HL-60/S4 (cell line): ENCODE measurements at regions not wholly inside any gene's neighbourhood (a gene's known extent, or its start where the extent isn't known, plus 50 kb on each side); places are given as distances from the start of the nearest gene placed in this dataset.
"Not testable (repeated sequence)": the region's sequence is repeated elsewhere in the genome, so short reads cannot be mapped to it uniquely, and the experiment has no call there.

ENCODE experiments used
- in situ Hi-C: fragments of 300-500 bp; cut with MboI; formaldehyde crosslinking; loops from 2 replicates; pipeline ENCODE4 v1.14.3; 2022; ENCODE audit warnings: low sequenced_read_pairs

DNA sequence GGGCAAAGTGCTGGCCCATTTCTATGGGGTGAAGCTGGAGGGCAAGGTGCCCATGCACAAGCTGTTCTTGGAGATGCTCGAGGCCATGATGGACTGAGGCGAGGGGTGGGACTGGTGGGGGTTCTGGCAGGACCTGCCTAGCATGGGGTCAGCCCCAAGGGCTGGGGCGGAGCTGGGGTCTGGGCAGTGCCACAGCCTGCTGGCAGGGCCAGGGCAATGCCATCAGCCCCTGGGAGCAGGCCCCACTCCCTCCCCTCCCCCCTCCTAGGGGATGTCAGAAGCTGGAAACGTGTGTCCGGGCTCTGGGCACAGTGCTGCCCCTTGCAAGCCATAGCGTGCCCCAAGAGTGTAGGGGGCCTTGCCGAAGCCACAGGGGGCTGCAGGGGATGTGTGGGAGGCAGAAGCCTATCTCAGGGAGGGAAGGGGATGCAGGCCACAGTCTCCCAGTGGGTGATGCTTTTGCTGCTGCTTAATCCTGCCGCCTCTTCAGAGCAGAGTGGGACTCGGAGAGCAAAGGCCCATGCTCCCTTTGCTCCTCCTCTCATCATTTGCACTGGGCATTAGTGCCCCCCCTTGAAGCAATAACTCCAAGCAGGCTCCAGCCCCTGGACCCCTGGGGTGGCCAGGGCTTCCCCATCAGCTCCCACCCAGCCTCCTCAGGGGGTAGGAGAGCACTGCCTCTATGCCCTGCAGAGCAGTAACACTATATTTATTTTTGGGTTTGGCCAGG is 85.2 kb downstream of the MRPL57 start:
- in situ Hi-C loops = not testable (repeated sequence)

DNA sequence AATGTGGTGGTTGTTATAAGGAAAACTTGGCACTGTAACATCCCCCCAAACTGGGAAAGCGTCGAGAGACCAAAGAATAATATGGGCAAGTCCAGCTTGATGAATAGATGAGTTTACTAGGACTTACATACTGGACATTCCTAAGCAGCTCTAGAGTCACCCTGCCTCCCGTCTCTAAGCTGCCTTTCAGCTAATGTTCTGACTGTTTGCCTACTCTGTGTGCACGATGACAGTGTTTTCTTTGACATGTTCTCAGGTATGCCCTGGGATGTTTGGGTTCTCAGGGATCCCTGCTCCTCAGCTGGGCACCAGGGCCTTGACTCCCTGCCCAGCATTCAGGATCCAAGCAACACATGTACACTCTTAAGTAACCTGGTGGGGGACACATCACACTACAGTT is 87.5 kb downstream of the MRPL57 start:
- in situ Hi-C loops = not testable (repeated sequence)

DNA sequence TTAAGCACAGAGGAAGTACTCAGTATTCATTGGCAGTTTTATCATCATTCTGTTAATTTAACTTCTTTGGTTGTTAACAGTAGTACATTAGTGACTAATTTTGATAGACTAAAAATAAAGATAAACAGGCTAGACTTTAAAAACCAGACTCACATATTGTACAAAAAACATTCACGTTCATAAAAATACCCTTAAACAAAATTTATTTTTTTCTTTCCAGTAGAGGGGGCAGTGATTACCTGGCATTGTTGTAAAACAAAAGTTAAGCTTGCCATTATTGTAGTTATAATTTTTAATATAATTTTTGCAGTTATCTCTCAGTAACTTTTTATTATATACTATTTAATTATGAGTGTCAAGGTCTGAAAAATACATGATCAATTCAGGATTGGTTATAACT is 92.0 kb downstream of the MRPL57 start:
- in situ Hi-C loops = not testable (repeated sequence)

DNA sequence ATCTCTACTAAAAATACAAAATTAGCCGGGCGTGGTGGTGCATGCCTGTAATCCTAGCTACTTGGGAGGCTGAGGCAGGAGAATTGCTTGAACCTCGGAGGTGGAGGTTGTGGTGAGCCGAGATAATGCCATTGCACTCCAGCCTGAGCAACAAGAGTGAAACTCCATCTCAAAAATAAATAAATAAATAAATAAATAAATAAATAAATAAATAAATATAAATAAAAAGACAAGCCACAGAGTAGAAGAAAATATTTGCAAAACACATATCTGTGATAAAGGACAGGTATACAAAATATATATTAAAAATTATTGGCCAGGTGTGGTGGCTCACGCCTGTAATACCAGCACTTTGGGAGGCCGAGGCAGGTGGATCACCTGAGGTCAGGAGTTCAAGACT is 96.0 kb downstream of the MRPL57 start:
- in situ Hi-C loops = not testable (repeated sequence)

DNA sequence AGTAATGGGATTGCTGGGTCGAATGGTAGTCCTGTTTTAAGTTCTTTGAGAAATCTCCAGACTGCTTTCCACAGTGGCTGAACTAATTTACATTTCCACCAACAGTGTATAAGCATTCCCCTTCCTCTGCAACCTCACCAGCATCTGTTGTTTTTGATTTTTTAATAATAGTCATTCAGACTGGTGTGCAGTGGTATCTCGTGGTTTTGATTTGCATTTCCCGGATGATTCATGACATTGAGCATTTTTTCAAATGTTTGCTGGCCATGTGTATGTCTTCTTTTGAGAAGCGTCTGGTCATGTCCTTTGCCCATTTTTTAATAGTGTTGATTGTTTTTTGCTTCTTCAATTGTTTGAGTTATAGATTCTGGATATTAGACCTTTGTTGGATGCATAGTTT is 98.0 kb downstream of the MRPL57 start:
- in situ Hi-C loops = not testable (repeated sequence)

DNA sequence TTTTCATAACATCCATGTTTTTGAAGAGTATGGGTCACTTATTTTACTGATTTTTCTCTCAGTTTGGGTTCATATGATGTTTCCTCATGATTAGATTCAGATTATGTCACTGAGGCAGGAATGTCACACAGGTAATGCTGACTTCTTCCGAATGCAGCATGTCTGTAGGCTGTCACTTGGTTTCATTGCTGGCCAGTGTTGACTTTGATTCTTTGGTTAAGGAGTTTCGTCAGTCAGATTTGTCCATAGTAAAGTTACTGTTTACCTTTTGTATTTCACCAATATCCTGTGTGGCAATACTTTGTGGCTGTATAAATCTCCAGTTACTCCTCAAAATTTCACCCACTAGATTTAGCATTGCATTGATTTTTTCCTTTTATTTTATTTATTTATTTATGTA is 105.6 kb downstream of the MRPL57 start:
- in situ Hi-C loops = loop anchor here (25.0 kb wide), 1 partner anchor 345 kb away; no protein-coding TSS in a partner anchor

DNA sequence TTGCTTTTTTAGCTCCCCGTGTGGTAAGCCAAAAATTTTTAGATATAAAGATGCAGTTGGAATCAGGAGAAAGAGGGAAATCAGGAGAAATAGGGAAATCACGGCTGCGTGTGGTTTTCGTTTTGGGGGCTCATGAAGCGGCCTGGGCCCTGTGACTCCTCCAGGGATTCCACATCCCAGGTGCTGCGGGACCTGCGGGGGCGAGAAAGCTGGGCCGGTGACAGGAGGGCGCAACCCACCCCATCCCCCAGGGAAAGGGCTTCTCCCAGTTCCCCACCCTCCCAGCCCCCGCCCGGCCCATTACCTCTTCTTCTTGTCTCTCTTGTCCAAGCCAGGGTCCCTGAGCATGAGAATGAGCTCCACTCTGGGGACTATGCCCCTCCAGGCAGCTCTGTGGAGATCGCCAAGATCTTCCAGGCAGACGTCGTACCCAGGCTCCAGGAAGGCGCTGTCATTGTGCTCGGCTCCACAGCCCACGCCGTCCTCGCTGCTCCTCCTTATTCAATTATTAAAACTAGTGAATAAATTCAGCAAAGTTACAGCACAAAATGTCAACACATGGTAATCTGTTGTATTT is 111.0 kb downstream of the MRPL57 start:
- in situ Hi-C loops = loop anchor here (25.0 kb wide), 1 partner anchor 350 kb away; no protein-coding TSS in a partner anchor

DNA sequence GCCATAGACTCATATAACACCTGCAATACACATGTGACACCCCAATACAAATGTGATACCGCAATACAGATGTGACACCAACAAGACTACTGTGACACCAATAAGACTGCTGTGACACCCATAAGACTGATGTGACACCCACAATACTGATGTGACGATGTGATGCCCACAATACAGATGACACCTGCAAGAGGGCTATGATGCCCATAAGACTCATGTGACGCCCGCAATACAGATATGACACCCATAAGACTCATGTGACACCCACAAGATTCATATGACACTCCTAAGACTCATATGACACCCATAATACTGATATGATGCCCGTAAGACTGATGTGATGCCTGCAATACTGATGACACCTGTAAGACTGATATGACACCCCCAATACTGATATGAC is 113.0 kb downstream of the MRPL57 start:
- in situ Hi-C loops = loop anchor here (25.0 kb wide), 1 partner anchor 352 kb away; no protein-coding TSS in a partner anchor

DNA sequence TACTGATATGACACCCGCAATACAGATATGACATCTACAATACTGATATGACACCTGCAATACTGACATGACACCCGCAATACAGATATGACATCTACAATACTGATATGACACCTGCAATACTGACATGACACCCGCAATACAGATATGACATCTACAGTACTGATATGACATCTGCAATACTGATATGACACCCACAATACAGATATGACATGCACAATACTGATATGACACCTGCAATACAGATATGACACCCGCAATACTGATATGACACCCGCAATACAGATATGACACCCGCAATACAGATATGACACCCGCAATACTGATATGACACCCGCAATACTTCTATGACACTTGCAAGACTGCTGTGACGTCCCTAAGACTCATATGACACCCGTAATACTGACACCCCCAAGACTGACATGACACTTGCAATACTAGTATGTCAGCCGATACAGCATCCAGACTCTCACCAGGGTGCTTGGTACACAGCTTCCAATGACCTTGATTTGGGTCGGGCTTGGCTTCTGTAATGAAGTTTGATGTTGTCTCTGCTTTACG is 114.1 kb downstream of the MRPL57 start:
- in situ Hi-C loops = loop anchor here (25.0 kb wide), 1 partner anchor 353 kb away; no protein-coding TSS in a partner anchor

DNA sequence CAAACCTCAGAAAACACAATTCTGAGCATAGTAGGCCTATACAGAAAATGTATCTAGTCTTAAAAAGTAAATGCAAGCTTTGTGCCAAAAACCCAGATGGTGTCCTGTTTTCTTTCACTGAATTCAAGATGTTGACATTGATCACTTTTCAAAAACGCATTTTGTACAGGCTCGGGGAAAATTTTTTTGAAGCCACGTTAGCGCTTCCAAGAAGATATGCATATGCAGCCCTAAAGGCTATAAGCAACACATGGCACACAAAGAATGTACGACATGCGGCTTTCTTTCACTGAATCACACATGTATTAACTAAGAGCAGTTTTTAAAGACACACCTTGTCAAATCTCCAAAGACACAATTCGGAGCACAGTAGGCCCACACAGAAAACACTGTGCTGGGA is 115.4 kb downstream of the MRPL57 start:
- in situ Hi-C loops = loop anchor here (25.0 kb wide), 1 partner anchor 355 kb away; no protein-coding TSS in a partner anchor

DNA sequence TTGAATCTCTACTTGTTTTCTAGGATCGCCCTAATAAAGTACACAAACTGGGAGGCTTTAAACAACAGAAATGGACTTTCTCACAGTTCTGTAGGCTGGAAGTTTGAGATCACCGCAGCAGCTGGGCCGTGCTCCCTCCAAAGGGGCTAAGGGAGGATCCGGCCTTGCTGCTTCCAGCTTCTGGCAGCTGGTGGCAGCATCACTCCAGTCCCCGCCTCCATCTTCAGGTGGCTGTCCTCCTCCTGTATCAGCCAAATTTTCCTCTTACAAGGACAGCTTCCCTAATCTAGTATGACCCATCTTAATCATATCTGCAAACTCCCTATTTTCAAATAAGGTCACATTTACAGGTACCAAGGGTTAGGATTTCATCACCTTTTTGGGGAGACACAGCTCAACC is 120.5 kb downstream of the MRPL57 start:
- in situ Hi-C loops = loop anchor here (5.0 to 25.0 kb wide), 2 partner anchors 180 to 360 kb away; no protein-coding TSS in a partner anchor

DNA sequence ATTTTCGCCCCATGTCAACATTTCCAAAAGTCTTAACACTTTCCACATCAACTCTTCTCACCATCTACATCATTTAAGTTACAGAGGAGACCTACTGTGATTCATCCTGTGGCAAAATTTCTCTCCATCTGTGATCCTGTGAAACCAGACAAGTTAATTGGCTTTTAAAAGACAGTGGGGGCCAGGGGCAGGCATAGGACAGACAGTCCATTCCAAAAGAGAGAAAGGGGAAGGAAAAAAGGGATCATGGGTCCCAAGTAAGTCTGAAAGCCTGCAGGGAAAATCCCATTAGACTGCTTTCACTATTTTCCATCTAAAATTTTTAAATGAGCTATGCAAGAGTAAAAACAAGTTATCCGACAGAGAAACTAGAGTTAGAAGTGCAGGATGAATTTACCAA is 121.0 kb downstream of the MRPL57 start:
- in situ Hi-C loops = loop anchor here (5.0 to 25.0 kb wide), 2 partner anchors 180 to 360 kb away; no protein-coding TSS in a partner anchor

DNA sequence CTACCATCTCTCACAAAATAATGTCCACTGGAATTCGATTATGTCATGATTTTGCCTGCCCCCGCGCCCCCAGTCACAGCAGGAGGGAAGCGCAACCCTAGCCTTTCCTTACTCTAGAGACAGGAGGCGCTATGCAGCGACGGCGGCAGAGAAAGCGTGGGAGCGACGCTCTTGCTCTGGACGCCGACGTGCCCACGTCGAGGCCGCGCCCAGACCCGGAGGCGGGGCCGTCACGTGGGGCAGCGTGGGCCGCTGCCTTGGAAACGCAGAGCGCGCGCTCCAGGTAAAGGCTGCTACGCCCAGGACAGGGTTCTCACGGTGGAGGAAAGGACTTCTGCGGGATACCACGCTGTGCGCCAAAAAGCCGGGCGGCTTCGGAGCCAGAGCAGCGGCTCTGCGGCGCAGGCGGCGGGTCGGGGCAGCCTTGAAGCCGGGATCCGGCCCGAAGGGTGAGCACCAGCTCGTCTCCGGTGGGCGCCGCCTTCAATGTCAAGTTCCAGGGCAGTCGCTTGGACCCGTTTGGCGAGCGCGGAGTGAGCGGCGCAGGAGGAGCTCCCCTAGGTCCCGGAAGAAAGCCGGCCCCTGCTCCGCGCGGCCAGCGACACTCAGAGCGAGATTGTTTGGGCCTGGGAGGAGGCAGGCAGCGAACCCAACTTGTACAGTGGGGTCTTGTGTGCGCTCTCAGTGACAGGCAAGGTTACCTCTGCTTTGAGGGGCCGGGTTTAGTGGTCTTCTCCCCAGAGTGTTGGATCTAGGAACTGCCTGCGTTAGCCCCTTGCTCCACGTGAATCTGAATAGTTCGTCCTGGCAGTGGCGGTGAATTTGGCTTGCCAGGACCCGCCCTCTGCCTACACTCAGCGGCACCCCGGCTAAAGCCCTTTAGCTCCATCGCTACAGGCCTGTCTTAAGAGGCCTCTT is 121.7 kb downstream of the MRPL57 start:
- in situ Hi-C loops = loop anchor here (5.0 to 25.0 kb wide), 2 partner anchors 179 to 361 kb away; no protein-coding TSS in a partner anchor

DNA sequence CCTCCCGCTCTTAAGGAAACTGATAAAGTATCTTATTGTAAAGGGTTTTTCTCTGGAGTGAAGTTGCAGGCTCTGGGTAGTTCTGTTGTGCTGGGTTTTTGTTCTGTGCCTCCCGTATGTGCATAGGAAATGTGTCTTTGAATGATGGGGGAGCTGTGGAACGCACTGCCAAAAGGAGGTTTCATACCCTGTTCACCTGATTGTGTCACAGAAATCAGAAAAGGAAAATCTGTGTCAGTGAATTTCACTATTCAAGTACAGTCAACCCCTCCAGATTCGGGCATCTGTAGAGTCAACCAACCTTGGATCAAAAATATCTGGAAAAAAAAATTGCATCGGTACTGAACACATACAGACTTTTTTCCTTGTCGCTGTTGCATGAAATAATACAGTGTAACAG is 127.8 kb downstream of the MRPL57 start:
- in situ Hi-C loops = no loop called here

DNA sequence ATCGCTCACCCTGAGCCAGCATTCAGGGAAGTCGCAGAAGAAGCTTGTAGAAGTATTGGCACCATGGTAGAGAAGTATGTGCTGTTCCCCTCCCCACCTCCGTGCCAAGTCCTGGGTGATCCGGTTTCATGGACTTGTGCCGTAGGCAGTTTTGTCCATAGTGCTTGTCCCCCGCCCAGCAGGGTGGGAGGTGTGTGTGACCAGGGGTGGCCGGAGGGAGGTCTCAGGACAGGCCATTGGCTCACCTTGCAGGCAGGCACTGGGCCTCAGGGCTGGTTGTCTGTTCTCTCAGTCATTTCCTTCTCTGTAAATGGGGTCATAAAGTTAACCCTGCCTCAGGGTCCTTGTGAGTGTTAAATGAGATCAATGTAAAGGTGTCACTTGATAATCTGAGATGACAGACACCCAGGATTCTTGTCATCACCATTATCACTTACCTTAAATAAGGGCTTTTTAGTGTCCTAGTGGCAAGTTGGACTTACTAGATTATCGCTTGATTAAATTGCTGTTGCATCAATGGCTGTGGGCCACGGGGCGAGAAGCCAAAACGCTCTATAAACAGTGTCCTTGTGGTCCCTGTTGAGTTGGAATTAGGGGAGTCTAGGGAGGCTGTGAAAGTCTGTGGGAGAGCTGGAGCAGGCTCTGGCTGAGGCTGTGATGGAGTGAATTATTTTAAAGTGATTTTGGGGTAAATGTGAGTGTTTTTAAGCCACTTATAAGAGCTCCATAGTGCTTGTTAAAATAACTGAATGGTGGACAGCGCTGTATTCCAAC is 130.0 kb downstream of the MRPL57 start:
- in situ Hi-C loops = not testable (repeated sequence)

DNA sequence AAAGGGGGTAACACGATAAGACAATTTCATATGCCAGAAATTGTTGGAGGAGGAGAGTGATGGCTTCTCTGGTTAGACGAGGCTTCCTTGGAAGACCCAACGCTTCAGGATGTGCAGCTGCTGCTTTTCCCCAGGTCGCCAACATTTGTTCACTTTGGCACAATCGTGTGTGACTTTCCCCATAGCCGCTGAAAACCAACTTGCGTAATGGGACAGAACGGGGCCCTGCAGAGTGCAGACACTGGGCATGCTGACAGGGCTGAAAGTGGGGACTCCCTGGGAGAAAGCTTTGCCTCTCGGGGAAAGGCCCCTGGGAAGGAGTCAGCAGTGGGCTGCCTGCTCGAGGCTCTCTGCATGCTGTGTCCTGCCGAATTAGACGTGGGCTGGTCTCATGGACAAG is 130.7 kb downstream of the MRPL57 start:
- in situ Hi-C loops = not testable (repeated sequence)

DNA sequence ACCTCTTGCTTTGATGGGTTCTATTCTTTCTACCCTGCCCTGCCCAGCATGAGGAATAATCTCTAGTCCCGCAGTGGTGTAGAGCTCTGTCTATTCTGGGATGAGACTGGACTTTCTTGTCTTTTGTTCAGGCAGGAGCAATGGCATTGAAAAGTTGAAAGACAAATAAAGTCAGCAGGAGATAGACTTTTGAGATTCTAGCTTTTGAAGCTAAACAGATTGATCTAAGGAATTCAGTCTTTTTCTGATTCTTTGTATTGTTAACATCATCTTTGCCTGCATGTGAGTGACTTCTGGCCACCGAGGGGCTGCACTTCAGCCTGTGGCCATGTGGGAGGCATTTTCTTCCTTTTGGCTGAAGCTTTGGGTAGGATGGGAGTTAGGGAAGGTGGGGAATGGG is 132.4 kb downstream of the MRPL57 start:
- in situ Hi-C loops = no loop called here

DNA sequence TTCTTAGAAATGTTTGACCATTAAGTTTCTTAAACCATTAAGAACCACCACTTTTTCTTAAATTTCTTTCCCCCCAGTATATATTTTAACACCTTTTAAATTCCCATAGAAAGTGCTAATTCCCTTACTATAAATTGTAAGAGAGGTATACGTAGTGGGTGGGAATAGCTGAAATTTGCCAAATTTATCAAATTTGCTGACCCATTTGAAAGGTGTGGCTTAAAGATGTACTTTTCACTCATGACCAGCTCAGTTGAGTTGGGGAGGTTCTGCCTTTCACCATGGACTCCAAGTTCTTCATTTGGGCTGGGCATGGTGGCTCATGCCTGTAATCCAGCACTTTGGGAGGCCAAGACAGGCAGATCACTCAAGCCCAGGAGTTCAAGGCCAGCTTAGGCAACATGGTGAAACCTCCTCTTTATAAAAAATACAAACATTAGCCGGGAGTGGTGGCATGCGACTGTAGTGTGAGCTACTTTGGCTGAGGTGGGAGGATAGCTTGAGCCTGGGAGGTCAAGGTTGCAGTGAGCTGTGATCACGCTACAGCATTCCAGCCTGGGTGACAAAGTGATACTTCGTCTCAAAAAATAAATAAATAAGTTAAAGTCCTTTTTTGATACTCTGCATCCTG is 133.2 kb downstream of the MRPL57 start:
- in situ Hi-C loops = no loop called here

DNA sequence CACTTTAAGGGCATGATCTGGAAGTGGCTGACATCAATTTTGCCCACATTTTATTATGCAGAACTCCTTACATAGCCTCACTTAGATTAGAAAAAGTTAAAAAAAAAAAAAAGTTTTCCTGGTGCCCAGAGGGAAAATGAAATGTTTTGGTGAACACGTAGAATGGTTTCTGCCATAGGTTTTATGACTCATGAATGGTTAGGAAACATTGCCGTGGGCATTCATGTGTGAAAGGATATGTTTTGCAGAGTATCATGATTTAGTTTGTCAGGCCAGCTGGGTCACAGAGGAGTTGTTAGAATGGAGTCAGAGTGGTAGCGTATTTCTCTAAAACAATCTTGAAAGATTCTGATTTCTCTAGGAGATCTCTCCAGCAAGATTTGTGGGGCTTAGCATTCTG is 133.8 kb downstream of the MRPL57 start:
- in situ Hi-C loops = no loop called here

DNA sequence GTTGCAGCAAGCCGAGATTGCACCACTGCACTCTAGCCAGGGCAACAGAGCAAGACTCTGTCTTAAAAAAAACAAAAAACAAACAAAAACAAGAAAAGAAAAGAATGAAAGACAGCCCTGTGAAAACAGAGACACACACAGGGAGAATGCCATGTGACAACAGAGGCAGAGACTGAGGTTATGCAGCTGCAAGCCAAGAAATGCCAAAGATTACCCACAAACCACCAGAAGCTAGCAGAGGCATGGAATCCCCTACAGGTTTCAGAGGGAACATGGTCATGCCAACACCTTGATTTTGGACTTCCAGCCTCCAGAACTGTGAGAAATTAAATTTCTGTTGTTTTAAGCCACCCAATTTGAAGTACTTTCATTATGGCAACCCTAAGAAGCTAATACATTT is 138.5 kb downstream of the MRPL57 start:
- in situ Hi-C loops = not testable (repeated sequence)
